ENCODE measurements at regions not wholly inside any gene's neighbourhood (a gene's known extent, or its start where the extent isn't known, plus 50 kb on each side); places are given as distances from the start of the nearest gene placed in this dataset.

GRCh38 chr3:72127224-72127612 is 342.3 kb upstream of the PROK2 start:
- TF ChIP-seq CTCF (IDR thresholded peaks at IDR 0.05) = no peak
- TF ChIP-seq POLR2A (IDR thresholded peaks at IDR 0.05) = no peak
